Activated CD4-positive, alpha-beta T cell treated with anti-CD3 and anti-CD28 coated beads, Interleukin-2, Interleukin-6, amounts not matched to agents 100 ng/mL and 50 ng/mL, durations not matched to agents 16 hours and 8 hours (primary cell): ENCODE measurements at regions not wholly inside any gene's neighbourhood (a gene's known extent, or its start where the extent isn't known, plus 50 kb on each side); places are given as distances from the start of the nearest gene placed in this dataset.
A peak's percentile ranks its signal among the peaks of the same experiment; 100 is the strongest.

Experiments
- DNase-seq: peaks from one replicate; pipeline ENCODE4 v3.0.0-alpha.2; 2020

GRCh38 chr10:3622845-3623621 is 162.0 kb downstream of the KLF6 start:
- DNase-seq = peak; percentile 68

GRCh38 chr10:3622427-3622826 is 162.6 kb downstream of the KLF6 start:
- DNase-seq = peak; percentile 66

GRCh38 chr10:3620818-3621217 is 164.2 kb downstream of the KLF6 start:
- DNase-seq = no peak

- no peak for DNase-seq
Observed at GRCh38 chr10:3619241-3619640, 165.8 kb downstream of the KLF6 start.

- no peak for DNase-seq
Observed at GRCh38 chr10:3616880-3617279, 168.1 kb downstream of the KLF6 start.

GRCh38 chr10:3613318-3613717 is 171.7 kb downstream of the KLF6 start:
- no peak for DNase-seq

- no peak for DNase-seq
Observed at GRCh38 chr10:3612183-3613001, 172.6 kb downstream of the KLF6 start.

GRCh38 chr10:3606309-3606708 is 178.7 kb downstream of the KLF6 start:
- peak; percentile 35 for DNase-seq

GRCh38 chr10:3605882-3606281 is 179.1 kb downstream of the KLF6 start:
- no peak for DNase-seq

- DNase-seq = no peak
Observed at GRCh38 chr10:3595736-3596135, 189.3 kb downstream of the KLF6 start.

- DNase-seq = no peak
Observed at GRCh38 chr10:3593611-3594010, 191.4 kb downstream of the KLF6 start.

- no peak for DNase-seq
Observed at GRCh38 chr10:3592424-3592823, 192.6 kb downstream of the KLF6 start.

- no peak for DNase-seq
Observed at GRCh38 chr10:3588816-3589215, 196.2 kb downstream of the KLF6 start.

GRCh38 chr10:3588346-3588745 is 196.7 kb downstream of the KLF6 start:
- DNase-seq = no peak

- DNase-seq = no peak
Observed at GRCh38 chr10:3584926-3585784, 199.9 kb downstream of the KLF6 start.

- DNase-seq = no peak
Observed at GRCh38 chr10:3580565-3580964, 204.4 kb downstream of the KLF6 start.

- DNase-seq = no peak
Observed at GRCh38 chr10:3579845-3580244, 205.2 kb downstream of the KLF6 start.

GRCh38 chr10:3578682-3579081 is 206.3 kb downstream of the KLF6 start:
- DNase-seq = no peak

- DNase-seq = no peak
Observed at GRCh38 chr10:3578159-3578558, 206.8 kb downstream of the KLF6 start.

- DNase-seq = no peak
Observed at GRCh38 chr10:3574451-3574850, 210.6 kb downstream of the KLF6 start.

GRCh38 chr10:3573498-3573897 is 211.5 kb downstream of the KLF6 start:
- DNase-seq = no peak

GRCh38 chr10:3571310-3571825 is 213.6 kb downstream of the KLF6 start:
- DNase-seq = no peak

- DNase-seq = no peak
Observed at GRCh38 chr10:3570855-3571266, 214.1 kb downstream of the KLF6 start.
